ENCODE measurements at regions not wholly inside any gene's neighbourhood (a gene's known extent, or its start where the extent isn't known, plus 50 kb on each side); places are given as distances from the start of the nearest gene placed in this dataset.

DNA sequence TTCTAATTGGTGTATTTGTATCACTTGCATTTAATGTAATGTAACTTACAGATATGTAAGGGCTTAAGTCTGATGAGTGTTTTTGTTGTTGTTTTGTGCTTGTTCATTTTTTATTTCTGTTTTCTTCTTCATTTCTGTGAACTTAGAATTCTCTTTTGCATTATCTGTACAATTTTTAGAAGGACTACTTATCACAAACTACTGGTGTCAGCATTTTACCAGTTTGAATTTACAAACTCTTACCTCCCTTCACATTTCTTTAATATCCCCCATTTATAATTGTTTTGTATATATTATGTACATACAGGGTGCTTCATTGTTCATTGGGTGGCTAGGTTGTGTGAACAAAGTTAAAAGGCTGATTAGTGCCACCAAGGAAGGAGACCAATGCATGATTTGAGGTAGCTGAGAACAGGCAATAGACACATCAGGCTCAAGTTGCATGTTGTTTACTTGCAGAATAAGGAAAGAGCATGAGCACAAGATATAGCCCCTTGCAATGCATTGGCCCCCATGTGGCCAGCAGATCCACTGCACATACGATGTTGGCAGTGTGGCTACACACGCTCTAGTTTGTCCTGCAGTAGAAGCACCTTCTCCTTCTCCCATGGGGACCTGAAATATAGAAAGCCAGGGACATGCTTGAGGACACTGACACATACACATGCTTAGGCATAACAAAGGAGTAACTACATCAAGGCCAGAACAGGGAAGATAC, 198.2 kb downstream of the CD8B2 start:
- TF ChIP-seq, protein P1, sequence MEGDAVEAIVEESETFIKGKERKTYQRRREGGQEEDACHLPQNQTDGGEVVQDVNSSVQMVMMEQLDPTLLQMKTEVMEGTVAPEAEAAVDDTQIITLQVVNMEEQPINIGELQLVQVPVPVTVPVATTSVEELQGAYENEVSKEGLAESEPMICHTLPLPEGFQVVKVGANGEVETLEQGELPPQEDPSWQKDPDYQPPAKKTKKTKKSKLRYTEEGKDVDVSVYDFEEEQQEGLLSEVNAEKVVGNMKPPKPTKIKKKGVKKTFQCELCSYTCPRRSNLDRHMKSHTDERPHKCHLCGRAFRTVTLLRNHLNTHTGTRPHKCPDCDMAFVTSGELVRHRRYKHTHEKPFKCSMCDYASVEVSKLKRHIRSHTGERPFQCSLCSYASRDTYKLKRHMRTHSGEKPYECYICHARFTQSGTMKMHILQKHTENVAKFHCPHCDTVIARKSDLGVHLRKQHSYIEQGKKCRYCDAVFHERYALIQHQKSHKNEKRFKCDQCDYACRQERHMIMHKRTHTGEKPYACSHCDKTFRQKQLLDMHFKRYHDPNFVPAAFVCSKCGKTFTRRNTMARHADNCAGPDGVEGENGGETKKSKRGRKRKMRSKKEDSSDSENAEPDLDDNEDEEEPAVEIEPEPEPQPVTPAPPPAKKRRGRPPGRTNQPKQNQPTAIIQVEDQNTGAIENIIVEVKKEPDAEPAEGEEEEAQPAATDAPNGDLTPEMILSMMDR (IDR thresholded peaks at IDR 0.05; ENCODE audit: insufficient read depth, low read length), result no peak
- DNase-seq (ENCODE audit: low read depth), result no peak
- H3K4me3 ChIP-seq (ENCODE audit: low read depth, low read length), result no peak overlapping the region

DNA sequence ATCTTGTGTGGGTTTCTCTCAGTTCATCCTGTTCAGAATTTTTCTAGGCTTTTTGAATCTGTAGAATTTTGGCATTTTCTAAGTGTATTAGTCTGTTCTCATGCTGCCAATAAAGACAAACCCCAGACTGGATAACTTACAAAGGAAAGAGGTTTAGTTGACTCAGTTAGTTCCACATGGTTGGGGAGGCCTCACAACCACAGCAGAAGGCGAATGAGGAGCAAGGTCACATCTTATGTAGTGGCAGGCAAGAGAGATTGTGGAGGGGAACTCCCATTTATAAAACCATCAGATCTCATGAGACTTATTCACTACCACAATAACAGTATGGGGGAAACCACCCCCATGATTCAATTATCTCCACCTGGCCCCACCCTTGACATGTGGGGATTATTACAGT, 199.2 kb downstream of the ST6GAL2 start:
- no peak overlapping the region for H3K4me3 ChIP-seq (ENCODE audit: low read depth, low read length)
- TF ChIP-seq, protein P1 (IDR thresholded peaks at IDR 0.05; ENCODE audit: insufficient read depth, low read length), result no peak
- DNase-seq (ENCODE audit: low read depth), result no peak

DNA sequence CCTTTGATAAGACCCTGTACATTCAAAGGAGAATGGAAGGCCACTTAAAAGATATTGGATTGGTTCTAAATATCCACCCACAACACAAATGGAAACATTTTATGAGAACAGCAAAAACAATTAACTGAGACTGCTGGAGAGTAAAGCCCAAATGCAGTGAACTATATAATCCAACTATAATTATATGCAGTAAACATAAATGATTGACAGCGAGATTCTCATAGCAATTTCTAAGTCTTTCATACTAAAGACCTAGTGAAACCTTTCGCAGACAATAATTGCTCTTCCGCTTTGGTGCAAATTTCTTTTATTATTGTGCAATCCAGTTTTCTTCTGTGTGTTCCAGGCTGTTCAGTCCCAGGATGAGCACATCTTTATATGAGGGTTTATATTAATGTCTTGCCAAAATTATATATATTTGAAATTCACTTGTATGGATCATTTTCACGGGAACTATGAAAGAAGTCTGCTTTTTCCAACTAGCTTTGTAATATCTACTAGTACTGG, 190.9 kb downstream of the ST6GAL2 start:
- H3K4me3 ChIP-seq (ENCODE audit: low read depth, low read length), result no peak overlapping the region
- TF ChIP-seq, protein P1 (IDR thresholded peaks at IDR 0.05; ENCODE audit: insufficient read depth, low read length), result no peak
- DNase-seq (ENCODE audit: low read depth), result no peak

DNA sequence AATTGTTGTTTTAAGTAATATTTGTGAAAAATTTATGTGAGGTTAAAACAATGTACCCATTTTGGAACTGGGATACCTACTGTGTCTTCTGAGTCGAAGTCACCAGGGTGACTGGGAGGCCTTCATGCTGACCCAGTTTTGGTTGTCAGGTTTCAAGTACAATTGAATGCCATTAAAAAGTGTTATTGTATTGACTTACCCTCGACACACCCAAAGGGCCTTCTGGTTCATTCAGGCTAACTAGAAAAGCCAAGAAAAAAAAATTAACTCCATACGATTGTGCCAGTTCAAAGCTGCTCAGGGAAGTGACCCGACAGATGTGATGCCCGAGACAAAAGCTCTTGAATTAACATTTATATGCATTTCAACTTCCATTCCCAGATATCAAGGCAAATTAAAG, 190.0 kb downstream of the ST6GAL2 start:
- TF ChIP-seq, protein P1 (IDR thresholded peaks at IDR 0.05; ENCODE audit: insufficient read depth, low read length), result no peak
- DNase-seq (ENCODE audit: low read depth), result no peak
- no peak overlapping the region for H3K4me3 ChIP-seq (ENCODE audit: low read depth, low read length)

DNA sequence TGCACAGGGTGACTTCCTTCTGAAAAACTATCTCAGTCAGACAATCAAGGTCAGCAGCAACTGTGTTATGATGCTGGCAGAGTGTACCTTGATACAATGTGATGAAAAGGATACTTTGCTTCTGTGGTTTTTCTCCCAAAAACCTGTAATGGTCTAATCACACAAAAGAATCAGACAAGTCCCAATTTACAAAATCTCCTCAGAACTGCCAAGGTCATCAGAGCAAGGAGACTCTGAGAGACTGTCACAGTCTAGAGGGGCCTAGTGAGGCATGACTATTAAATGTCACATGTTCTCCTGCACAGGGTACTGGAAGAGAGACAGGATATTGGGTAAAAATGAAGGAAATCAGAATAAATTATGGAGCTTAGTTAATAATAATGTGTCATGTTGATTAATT, 185.4 kb downstream of the ST6GAL2 start:
- DNase-seq (ENCODE audit: low read depth), result no peak
- no peak overlapping the region for H3K4me3 ChIP-seq (ENCODE audit: low read depth, low read length)
- TF ChIP-seq, protein P1 (IDR thresholded peaks at IDR 0.05; ENCODE audit: insufficient read depth, low read length), result no peak

DNA sequence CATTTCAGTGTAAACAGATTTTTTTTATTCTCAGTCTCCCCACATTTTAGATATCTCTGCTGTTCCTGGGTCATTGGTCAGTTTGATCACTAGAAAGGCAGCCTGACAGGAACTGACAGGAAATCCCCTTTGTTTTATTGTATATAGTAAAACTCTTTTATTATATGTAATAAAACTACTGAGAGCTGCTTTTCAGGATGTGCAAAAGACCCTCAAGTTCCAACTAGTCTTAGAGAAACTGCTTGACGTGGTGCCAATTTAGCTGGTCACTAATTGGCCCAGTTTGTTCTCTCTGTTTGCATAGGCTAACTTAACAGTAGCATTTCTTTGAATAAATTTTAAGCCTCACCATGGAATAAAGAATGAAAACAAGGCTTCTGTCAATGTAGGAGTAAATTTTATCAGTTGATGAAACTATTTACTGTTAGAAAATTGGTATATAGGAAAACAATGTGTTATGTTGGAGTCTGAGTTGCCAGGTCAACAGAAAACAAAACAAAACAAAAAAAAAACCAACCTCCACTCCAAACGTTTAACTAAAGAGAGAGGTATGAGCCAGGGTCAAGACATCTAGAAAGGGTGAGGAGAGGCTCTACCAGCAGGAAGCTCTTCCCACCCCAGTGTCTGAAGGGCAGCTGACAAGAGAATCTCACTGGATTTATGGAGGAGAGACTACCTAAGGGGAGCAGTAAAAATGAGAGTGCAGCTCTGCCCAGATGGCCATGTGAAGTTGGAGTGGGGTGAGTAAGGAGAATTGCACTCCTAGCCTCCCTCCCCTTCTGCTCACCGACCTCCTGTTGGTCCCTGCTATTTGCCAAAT, 184.6 kb downstream of the ST6GAL2 start:
- no peak overlapping the region for H3K4me3 ChIP-seq (ENCODE audit: low read depth, low read length)
- TF ChIP-seq, protein P1 (IDR thresholded peaks at IDR 0.05; ENCODE audit: insufficient read depth, low read length), result no peak
- DNase-seq (ENCODE audit: low read depth), result no peak

Data from fibroblast of the aortic adventitia (primary cell).